ENCODE measurements at regions not wholly inside any gene's neighbourhood (a gene's known extent, or its start where the extent isn't known, plus 50 kb on each side); places are given as distances from the start of the nearest gene placed in this dataset.
"Not testable (repeated sequence)": the region's sequence is repeated elsewhere in the genome, so short reads cannot be mapped to it uniquely, and the experiment has no call there.

DNA sequence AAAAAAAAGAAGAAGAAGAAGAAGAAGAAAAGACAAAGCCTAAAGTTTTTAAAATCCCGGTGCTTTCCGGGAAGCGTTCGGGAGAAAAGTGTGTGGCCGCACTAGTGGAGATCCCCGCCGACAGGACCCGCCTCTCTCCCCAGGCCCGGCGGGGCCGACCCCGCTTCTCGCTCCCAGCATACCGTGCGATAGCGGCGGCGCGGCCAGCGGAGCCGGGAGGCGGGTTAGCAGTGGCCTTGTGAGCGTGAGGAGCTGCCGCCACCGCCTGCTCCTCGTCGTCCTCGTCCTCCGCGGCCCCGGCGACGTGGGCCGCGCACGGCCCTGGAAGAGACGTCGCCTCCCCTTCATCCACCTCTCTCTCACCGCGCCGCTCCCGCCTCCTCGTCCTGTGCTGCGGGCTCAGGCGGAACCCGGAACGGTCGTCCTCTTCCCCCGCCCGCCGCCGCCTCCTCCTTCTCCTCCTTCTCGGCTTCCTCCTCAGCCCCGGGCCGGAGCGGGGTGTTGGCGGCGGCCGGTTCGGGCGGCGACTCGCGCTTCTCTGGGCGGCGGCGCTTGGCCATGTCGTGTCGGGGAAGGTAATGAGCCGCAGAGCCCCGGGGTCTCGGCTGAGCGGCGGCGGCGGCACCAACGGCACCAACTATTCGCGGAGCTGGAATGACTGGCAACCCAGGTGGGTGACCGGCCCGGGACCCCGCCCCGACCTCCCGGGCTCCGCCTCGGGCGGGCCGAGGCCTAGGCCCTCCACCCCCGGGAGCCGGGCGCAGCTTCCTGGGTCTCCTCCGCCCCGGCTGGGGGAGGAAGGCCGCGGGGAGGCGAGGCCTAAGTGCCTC lies 62.6 kb upstream of the CDR2 start:
- DNase-seq (ENCODE audit: low read depth), result peak; percentile 45

DNA sequence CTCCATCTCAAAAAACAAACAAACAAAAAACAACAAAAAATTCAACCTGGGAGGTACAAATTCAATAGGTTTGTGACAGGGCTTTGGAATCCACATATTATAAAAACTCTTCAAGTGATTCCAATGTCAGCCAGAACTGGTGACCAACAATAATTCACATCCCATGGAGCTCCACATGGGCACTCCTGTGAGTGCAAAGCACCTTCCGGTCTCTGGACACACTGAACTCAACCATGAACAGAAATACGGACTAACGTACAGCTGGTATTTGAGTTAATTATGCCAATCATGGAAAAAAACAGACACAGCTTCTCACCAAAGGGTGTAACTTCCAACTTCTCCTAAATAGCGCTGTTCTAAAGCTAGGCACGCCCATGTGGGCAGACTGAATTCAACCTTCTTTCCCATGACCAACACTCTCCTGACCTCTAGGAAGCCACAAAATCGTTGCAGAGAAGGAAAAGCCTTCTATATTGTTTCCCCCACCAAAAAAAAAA lies 62.0 kb upstream of the CDR2 start:
- not testable (repeated sequence) for DNase-seq (ENCODE audit: low read depth)

DNA sequence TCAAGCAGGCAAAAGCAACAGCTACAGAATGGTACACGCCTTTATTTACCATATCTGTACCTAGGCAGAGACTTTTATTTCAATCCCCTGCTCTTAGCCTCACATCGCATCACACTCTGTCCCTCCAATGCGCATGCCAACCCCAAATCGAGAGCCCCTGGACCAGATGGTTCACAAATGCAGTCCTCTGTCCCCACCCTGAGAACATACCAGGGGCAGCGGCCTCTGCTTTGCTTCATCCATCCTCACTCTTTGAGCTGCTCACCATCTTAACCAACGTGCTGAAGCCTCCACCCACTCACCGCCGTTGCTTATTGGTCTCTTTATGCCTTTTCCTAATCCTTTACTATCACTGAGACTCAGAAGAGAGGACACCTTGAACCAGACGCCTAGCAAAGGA lies 56.9 kb upstream of the CDR2 start:
- DNase-seq (ENCODE audit: low read depth), result not testable (repeated sequence)

DNA sequence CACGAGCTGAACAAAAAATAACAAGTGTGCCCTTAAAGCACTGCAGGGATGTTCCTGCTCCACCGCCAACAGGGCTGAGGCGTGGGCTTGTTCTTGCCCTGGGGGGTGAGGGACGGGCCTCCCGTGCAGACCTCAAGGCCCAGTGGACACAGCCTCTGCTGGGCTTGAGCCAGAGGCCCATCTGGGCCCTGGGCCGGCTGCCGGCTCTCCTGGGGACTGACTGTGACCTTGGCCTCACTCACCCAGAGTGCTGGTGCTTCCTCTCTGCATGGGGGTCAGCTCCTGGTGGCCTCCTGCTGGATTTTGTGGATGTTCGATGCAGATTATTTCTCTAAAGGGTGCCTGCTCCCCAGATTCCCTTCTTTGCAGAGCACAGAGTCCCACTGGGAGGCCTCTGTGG lies 54.2 kb upstream of the CDR2 start:
- no peak for DNase-seq (ENCODE audit: low read depth)

DNA sequence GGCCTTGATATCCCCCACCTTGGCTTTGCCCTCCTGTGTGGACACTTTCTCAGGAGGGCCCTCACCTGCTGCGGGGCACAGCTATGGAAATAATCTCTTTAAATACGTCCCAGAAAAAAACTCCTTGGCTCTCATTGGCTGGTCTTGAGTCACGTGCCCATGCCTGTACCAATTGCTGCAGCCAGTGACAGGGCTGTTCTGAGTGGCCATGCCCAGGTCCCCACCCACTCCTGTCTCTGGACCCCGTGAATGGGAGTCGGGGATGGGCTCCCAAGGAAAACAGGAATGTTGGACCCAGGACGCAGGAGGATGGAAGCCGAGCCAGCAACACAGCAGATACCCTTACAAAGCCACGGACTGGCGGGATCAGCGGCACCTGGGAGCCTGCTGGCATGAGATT lies 53.1 kb upstream of the CDR2 start:
- DNase-seq (ENCODE audit: low read depth), result no peak

DNA sequence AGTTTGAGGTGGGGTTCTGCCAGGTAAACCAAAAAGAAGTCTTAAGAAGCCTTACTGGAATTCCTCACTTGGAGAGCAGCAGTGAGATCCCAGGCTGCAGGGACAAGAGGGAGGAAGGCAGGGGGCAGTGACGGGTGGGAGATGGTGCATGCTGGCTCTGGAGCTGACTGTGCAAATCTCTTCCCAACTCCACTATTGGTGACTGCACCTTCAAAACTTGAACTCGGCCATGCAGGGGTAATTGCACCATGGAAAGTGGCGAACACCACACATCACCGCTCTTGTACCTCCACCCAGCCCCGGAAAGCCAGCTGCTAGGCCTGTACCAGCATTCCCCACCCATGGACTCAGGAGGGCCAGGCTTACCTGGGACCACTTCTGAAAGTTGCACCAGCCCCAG lies 51.4 kb upstream of the CDR2 start:
- no peak for DNase-seq (ENCODE audit: low read depth)

DNA sequence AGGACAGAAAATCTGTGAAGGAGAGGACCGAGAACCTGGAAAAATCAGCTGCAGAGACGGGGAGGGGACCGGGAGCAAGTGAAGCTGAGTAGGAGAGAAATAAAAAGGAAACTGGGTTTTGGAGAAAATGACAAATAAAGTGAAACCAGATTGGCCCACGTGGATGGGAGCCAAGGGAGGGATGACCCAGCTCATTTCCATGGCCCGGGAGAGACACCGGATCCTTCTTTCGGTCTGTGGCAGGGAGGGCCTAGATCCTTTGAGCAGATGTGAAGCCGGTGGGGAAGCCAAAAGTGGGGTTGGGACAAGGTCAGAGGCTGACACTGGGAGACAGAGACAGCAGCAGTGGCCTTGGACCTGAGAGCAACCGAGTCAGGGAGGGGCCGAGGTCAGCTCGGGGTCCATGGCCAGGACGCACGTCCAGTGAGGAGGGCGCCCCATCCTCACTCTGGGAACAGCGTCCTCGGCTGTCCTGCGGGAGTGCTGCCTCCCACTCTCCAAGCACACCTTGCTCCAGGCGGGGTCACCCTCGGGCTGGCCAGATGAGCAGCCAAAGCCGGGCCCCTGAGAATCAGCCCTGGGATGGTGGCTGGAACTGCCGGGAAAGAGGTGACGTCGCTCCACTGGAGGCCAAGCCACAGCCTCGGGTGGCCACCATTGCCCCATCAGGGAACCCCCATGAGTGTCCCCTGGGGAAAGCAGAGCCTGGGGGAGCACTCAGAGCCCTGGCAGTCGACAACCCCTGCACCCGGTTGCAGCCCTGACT lies 50.8 kb upstream of the CDR2 start:
- DNase-seq (ENCODE audit: low read depth), result no peak

DNA sequence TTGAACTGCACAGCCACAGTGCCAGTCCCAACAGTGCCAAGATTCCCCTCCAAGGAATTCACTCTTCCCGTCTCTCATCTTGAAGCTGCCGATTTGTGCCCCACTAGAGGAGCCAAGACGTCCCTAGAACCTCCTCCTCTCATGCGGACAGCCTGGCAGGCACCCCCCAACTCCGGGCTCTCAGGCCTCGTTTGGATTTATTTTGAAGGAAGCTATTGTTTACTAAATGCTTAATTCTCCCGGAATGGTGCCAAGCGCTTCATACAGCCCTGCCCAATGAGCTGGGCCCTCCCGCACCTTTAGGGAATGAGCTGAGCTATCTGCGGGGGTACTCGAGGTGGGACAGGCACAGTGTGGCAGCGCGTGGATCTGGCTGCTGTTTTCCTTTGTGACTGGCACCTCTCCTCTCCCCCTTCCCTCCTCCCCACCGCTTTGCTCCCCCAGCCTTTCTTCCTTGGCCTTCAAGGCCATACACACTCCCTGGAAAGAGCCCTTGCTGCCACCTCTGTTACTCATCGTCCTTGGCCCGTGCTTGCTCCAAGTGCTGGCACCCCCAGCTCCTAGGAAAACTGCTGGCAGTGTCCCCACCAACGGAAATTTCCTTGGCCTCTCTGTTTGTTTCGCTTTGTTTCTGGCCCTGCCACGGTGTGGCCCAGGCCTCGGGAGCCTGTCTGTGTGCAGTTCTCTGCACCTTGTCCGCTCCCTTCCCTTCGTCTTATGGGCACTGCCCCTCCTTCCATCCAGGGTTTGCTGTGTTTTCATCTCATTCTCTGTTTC lies 49.9 kb upstream of the CDR2 start:
- no peak for DNase-seq (ENCODE audit: low read depth)
